T-helper 2 cell treated with Interferon-gamma antibody and Interleukin-4, amounts not matched to agents 100 ng/mL and 5 ng/mL, for 36 hours (primary cell): ENCODE measurements at regions not wholly inside any gene's neighbourhood (a gene's known extent, or its start where the extent isn't known, plus 50 kb on each side); places are given as distances from the start of the nearest gene placed in this dataset.
"Not testable (repeated sequence)": the region's sequence is repeated elsewhere in the genome, so short reads cannot be mapped to it uniquely, and the experiment has no call there.

Experiments
- intact Hi-C: fragments of 100-400 bp; cut with micrococcal nuclease; formaldehyde crosslinking; loops from one replicate; pipeline ENCODE4 v1.15.1; 2023

GRCh38 chr11:16542353-16542752 is 186.0 kb upstream of the SOX6 start:
- intact Hi-C loops = no loop called here

GRCh38 chr11:16536513-16536912 is 180.2 kb upstream of the SOX6 start:
- intact Hi-C loops = no loop called here

- intact Hi-C loops = no loop called here
These were observed 172.3 kb upstream of the SOX6 start for GRCh38 chr11:16528639-16529038.

GRCh38 chr11:16527525-16528246 is 171.3 kb upstream of the SOX6 start:
- intact Hi-C loops = no loop called here

GRCh38 chr11:16526947-16527346 is 170.6 kb upstream of the SOX6 start:
- intact Hi-C loops = no loop called here

- intact Hi-C loops = not testable (repeated sequence)
These were observed 164.4 kb upstream of the SOX6 start for GRCh38 chr11:16520713-16521112.

- intact Hi-C loops = loop anchor here (10.0 kb wide), 1 partner anchor 312 kb away; no protein-coding TSS in a partner anchor
These were observed 156.5 kb upstream of the SOX6 start for GRCh38 chr11:16512899-16513241.

GRCh38 chr11:16512198-16512898 is 156.0 kb upstream of the SOX6 start:
- intact Hi-C loops = loop anchor here (10.0 kb wide), 1 partner anchor 312 kb away; no protein-coding TSS in a partner anchor

- intact Hi-C loops = loop anchor here (10.0 kb wide), 1 partner anchor 313 kb away; no protein-coding TSS in a partner anchor
These were observed 155.1 kb upstream of the SOX6 start for GRCh38 chr11:16511116-16512114.

GRCh38 chr11:16505481-16505880 is 149.1 kb upstream of the SOX6 start:
- intact Hi-C loops = no loop called here

- intact Hi-C loops = not testable (repeated sequence)
These were observed 147.5 kb upstream of the SOX6 start for GRCh38 chr11:16503891-16504290.

- intact Hi-C loops = no loop called here
These were observed 138.8 kb upstream of the SOX6 start for GRCh38 chr11:16494918-16495691.

GRCh38 chr11:16484434-16484833 is 128.1 kb upstream of the SOX6 start:
- intact Hi-C loops = no loop called here

GRCh38 chr11:16474659-16475058 is 118.3 kb upstream of the SOX6 start:
- intact Hi-C loops = no loop called here

- intact Hi-C loops = no loop called here
These were observed 113.6 kb upstream of the SOX6 start for GRCh38 chr11:16469968-16470367.

GRCh38 chr11:16468735-16469453 is 112.5 kb upstream of the SOX6 start:
- intact Hi-C loops = no loop called here

- intact Hi-C loops = no loop called here
These were observed 104.2 kb upstream of the SOX6 start for GRCh38 chr11:16460508-16460907.

- intact Hi-C loops = no loop called here
These were observed 100.0 kb upstream of the SOX6 start for GRCh38 chr11:16456366-16456765.

GRCh38 chr11:16454289-16454863 is 98.0 kb upstream of the SOX6 start:
- intact Hi-C loops = no loop called here
